Tibial nerve (tissue), 4 donors: ENCODE measurements at regions not wholly inside any gene's neighbourhood (a gene's known extent, or its start where the extent isn't known, plus 50 kb on each side); places are given as distances from the start of the nearest gene placed in this dataset.

Source experiments
- CTCF ChIP-seq, 5 experiments: fragments of 200-600 bp in 3 of 5; fragments of 450-650 bp in 2 of 5; sonication (generic) in 3 of 5; IDR thresholded peaks; one replicate each; pipeline ENCODE4 v1.5.1; 2016 to 2019; ENCODE audit warnings: antibody characterized with exemption in 5 of 5, mild to moderate bottlenecking in 3 of 5, moderate library complexity in 2 of 5
- EP300 ChIP-seq, 2 donors: sonication (generic); formaldehyde crosslinking; IDR thresholded peaks; one replicate each; pipeline ENCODE4 v1.6.1; 2017; ENCODE audit warnings: antibody characterized with exemption in 2 of 2, mild to moderate bottlenecking in 1 of 2
- POLR2A ChIP-seq, 2 donors: fragments of 450-650 bp; IDR thresholded peaks; one replicate each; pipeline ENCODE4 v1.6.1; 2017; ENCODE audit warnings: antibody characterized with exemption in 2 of 2, mild to moderate bottlenecking in 2 of 2, moderate library complexity in 2 of 2

- TF ChIP-seq CTCF (IDR thresholded peaks at IDR 0.05): no peak
- no peak for TF ChIP-seq POLR2A (IDR thresholded peaks at IDR 0.05)
- TF ChIP-seq EP300 (IDR thresholded peaks at IDR 0.05): no peak
Measured at GRCh38 chr20:23153696-23154341, 67.7 kb upstream of the CD93 start.
